ENCODE measurements at regions not wholly inside any gene's neighbourhood (a gene's known extent, or its start where the extent isn't known, plus 50 kb on each side); places are given as distances from the start of the nearest gene placed in this dataset.

GRCh38 chr15:95409211-95409610, 921.3 kb upstream of the NR2F2 start:
- TF ChIP-seq CTCF (IDR thresholded peaks at IDR 0.05) (no peak), POLR2A (IDR thresholded peaks at IDR 0.05) (no peak)
